ENCODE measurements at regions not wholly inside any gene's neighbourhood (a gene's known extent, or its start where the extent isn't known, plus 50 kb on each side); places are given as distances from the start of the nearest gene placed in this dataset.

DNA sequence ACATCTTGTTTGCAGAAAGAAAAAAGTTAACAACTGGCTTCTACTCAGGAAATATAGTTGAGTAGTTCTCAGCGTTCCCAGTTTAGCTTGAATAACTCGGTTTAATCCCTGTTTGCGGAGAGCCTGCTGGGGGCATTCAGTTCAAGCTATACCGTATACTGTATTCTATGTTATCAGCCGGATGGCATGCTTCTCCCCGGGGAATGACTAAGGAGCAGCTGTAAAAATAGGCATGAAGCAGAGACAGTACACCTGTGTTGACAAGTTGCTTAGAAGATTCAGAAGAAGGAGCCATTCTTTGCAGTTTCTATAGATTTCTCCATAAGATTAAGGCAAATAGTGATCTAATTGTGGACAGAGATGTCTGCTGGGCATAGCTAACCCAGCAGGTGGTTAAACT, 267.8 kb upstream of the NCAM2 start:
- no peak for TF ChIP-seq CTCF (IDR thresholded peaks at IDR 0.05)
- TF ChIP-seq POLR2A (IDR thresholded peaks at IDR 0.05) = no peak

All from heart left ventricle (tissue), 13 donors.